ENCODE measurements at regions not wholly inside any gene's neighbourhood (a gene's known extent, or its start where the extent isn't known, plus 50 kb on each side); places are given as distances from the start of the nearest gene placed in this dataset.

DNA sequence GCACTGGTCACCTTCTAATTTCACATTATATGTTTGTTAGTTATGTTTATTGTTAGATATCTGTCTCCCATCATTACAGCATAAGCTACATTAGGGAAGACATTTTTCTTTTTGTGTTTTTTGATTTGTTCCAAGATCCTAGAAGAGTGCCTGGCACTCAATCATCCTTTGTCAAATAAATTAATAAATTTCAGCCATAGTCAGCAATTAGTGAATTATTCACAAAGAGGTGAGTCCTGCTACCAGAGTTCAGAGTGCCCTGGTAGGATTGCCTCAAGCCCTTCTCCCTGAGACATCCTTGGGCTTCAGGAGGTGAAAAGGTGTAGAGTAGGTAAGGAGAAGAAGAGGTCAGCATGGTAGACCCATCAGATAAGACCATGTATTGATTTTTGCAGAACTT is 186.2 kb upstream of the CTAGE1 start:
- DNase-seq (ENCODE audit: low read depth), result no peak
- TF ChIP-seq, protein P1, sequence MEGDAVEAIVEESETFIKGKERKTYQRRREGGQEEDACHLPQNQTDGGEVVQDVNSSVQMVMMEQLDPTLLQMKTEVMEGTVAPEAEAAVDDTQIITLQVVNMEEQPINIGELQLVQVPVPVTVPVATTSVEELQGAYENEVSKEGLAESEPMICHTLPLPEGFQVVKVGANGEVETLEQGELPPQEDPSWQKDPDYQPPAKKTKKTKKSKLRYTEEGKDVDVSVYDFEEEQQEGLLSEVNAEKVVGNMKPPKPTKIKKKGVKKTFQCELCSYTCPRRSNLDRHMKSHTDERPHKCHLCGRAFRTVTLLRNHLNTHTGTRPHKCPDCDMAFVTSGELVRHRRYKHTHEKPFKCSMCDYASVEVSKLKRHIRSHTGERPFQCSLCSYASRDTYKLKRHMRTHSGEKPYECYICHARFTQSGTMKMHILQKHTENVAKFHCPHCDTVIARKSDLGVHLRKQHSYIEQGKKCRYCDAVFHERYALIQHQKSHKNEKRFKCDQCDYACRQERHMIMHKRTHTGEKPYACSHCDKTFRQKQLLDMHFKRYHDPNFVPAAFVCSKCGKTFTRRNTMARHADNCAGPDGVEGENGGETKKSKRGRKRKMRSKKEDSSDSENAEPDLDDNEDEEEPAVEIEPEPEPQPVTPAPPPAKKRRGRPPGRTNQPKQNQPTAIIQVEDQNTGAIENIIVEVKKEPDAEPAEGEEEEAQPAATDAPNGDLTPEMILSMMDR (IDR thresholded peaks at IDR 0.05; ENCODE audit: low read depth, low read length), result no peak
- TF ChIP-seq, protein P2, sequence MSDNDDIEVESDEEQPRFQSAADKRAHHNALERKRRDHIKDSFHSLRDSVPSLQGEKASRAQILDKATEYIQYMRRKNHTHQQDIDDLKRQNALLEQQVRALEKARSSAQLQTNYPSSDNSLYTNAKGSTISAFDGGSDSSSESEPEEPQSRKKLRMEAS (IDR thresholded peaks at IDR 0.05; ENCODE audit: low read depth, low read length), result no peak
- TF ChIP-seq MYC (IDR thresholded peaks at IDR 0.05; ENCODE audit: low read depth, low read length) (no peak), POLR2A (IDR thresholded peaks at IDR 0.05; ENCODE audit: extremely low read depth, insufficient read length) (no peak)

DNA sequence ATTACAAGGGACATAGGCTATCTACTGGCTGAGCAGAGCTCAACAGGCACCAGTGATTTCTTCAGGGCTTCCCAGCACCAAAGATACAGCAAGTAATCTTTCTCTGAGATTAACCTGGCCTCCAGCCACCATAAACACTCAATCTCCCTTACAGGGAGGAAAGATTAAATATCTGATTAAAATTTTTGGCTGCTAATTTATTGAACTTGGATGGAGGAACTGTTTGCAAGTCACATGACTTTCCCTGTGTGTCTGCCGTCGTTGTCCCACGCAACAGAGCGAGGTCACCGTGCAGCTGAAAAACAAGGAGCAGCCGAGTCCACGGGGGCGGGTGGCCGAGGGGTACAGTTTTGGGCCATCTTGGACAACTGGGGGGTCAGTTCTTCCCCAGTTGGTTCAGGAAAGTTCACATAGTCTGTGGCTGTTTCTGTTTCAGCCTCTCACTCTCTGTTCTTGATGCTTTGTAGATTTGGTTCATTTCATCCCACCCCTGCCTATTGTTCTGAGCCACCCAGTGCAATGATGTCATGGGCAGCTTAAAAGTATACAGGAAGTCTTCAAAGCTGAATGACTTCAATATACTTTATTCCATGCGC is 186.8 kb upstream of the CTAGE1 start:
- H3K4me3 ChIP-seq (ENCODE audit: low read depth, low read length), result no peak overlapping the region
- DNase-seq (ENCODE audit: low read depth), result no peak
- no peak for TF ChIP-seq POLR2A (IDR thresholded peaks at IDR 0.05; ENCODE audit: extremely low read depth, insufficient read length)
- TF ChIP-seq, protein P2 (IDR thresholded peaks at IDR 0.05; ENCODE audit: low read depth, low read length), result no peak
- TF ChIP-seq, protein P1 (IDR thresholded peaks at IDR 0.05; ENCODE audit: low read depth, low read length), result no peak

More for the DNA sequence above, 186.2 kb upstream of the CTAGE1 start:
- H3K4me3 ChIP-seq (ENCODE audit: low read depth, low read length), result no peak overlapping the region

DNA sequence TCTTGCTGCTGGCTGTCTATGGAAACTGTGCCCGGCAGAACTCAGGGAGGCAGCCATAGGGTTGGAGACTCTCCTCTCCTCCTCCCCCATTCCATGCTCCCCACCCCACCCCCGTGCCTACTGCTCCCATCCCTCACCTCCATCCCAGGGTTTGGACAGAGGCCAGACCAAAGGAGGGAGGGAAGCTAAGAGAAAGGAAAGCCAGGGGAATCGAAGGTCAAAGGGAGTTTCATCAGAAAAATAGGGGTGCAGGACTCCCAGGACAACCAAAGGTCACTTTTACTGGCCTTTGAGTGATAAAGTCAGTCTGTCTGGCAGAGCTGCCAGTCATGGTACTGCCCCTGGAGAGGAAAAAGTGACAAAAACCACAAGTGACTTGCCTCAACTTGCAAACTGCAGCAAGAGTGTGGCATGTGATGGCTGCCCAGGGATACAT is 187.3 kb upstream of the CTAGE1 start:
- TF ChIP-seq, protein P1 (IDR thresholded peaks at IDR 0.05; ENCODE audit: low read depth, low read length), result no peak
- TF ChIP-seq, protein P2 (IDR thresholded peaks at IDR 0.05; ENCODE audit: low read depth, low read length), result no peak
- no peak for TF ChIP-seq POLR2A (IDR thresholded peaks at IDR 0.05; ENCODE audit: extremely low read depth, insufficient read length)
- TF ChIP-seq MYC (IDR thresholded peaks at IDR 0.05; ENCODE audit: low read depth, low read length), result no peak
- no peak overlapping the region for H3K4me3 ChIP-seq (ENCODE audit: low read depth, low read length)
- no peak for DNase-seq (ENCODE audit: low read depth)

DNA sequence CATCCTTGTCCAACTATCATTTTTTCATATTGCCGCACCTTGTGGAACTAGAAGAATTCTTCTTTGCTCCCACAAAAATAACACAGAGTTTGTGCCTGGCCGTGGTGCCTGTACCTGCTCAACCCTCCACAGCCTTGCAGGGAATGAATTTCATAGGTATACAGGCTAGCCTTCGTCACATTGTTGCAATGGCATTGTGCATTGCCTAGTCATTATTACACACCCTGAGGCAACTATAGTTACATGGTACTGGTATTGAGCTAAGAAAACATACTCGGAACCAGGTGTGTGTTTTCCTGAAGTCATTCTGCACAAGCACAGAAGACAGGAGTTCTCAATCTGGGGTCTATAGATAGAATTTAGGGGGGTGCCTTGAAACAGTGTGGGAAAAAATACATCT is 188.0 kb upstream of the CTAGE1 start:
- TF ChIP-seq POLR2A (IDR thresholded peaks at IDR 0.05; ENCODE audit: extremely low read depth, insufficient read length) (no peak), MYC (IDR thresholded peaks at IDR 0.05; ENCODE audit: low read depth, low read length) (no peak)
- TF ChIP-seq, protein P2 (IDR thresholded peaks at IDR 0.05; ENCODE audit: low read depth, low read length), result no peak
- TF ChIP-seq, protein P1 (IDR thresholded peaks at IDR 0.05; ENCODE audit: low read depth, low read length), result no peak
- no peak overlapping the region for H3K4me3 ChIP-seq (ENCODE audit: low read depth, low read length)

DNA sequence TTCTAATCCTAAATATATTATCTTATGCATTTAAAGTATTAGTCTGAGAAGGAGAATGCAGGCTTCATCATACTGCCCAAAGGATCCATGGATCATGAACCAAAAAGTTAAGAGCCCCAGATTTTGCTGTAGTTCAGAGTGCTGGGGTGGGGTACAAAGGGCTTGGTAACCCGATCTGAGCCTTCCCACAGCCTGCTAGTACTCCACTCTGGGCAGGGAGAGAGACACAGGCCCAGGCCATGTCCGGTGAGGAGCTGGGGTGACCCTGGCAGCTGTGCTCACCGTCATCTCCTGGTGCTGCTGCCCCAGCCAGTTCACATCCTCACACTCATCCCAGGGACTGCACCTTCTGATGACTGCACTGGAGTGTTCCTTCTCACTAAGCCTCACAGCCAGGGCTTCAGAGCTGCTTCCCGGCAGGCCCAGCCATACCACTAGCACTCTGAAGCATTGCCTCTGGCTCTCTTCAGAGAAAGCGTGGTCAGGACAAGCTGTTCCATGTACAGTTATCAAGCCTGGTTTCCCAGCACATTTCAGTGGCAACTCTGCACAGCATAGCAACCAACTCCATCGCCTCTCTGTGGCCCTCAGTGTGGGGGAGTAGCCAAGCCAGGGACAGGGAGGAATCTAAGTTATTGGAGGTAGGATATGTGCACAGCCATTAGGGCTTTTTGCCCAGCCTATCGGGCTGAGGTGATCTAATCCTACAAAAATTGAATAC is 189.0 kb upstream of the CTAGE1 start:
- no peak overlapping the region for H3K4me3 ChIP-seq (ENCODE audit: low read depth, low read length)
- DNase-seq (ENCODE audit: low read depth), result no peak
- TF ChIP-seq POLR2A (IDR thresholded peaks at IDR 0.05; ENCODE audit: extremely low read depth, insufficient read length) (no peak), MYC (IDR thresholded peaks at IDR 0.05; ENCODE audit: low read depth, low read length) (no peak)
- TF ChIP-seq, protein P2 (IDR thresholded peaks at IDR 0.05; ENCODE audit: low read depth, low read length), result no peak
- TF ChIP-seq, protein P1 (IDR thresholded peaks at IDR 0.05; ENCODE audit: low read depth, low read length), result no peak

More for the DNA sequence above, 188.0 kb upstream of the CTAGE1 start:
- no peak for DNase-seq (ENCODE audit: low read depth)
